ENCODE measurements at regions not wholly inside any gene's neighbourhood (a gene's known extent, or its start where the extent isn't known, plus 50 kb on each side); places are given as distances from the start of the nearest gene placed in this dataset.

DNA sequence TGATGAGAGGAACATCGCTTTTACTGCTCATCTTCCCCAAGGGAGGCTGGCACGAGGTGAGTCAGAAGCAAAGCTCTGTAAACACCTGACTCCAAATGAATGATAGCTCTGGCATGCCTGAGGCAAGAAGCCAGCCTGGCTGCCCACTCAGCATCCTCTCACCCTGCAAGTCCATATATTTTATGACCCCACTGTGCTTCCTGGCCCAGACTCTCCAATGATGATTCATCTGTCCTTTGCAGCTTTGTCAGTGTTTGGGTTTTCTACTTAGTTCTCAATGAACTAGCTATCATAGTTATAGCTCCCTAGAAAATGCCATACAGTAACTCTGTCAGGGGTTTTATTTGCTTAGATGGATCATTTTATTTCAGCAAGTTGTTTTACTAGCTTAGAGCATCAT lies 52.1 kb upstream of the FSTL4 start:
- intact Hi-C loops (cut with DNase I): no loop called here
- DNase-seq (no peak), ATAC-seq (ENCODE audit: poor library complexity) (no peak)

GRCh38 chr5:133663397-133664054 lies 51.2 kb upstream of the FSTL4 start:
- no peak for DNase-seq

DNA sequence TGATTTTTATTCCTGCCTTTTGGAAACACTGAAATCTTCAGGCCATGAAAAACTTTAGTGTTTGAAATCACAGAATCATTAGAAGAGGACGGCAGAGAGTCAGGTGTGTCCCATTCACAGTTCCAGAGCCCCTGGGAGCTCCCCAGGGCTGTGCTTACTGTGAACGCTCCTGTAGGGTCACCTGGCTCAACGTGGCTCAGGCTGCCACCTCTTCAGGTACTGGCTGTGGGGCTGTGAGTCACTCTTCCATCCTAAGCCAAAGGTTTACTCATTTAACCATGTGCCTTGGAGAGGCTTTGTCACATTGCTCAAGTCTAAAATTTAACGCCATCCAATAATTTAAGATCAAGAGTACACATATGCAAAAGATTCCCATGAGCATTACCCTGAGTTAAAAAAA lies 50.2 kb upstream of the FSTL4 start:
- DNase-seq: no peak
- intact Hi-C loops (cut with DNase I): no loop called here
- ATAC-seq (ENCODE audit: poor library complexity): no peak

More at GRCh38 chr5:133663397-133664054, 51.2 kb upstream of the FSTL4 start:
- no peak for ATAC-seq (ENCODE audit: poor library complexity)
- intact Hi-C loops (cut with DNase I): no loop called here
